Gastrocnemius medialis (tissue), 4 donors: ENCODE measurements at regions not wholly inside any gene's neighbourhood (a gene's known extent, or its start where the extent isn't known, plus 50 kb on each side); places are given as distances from the start of the nearest gene placed in this dataset.

ENCODE experiments used
- ATAC-seq, 2 donors: fragments of 150-250 bp; one replicate each; pipeline ENCODE4 v1.9.1; 2016
- DNase-seq, 2 donors: peaks; one replicate each; pipeline ENCODE4 v3.0.0-alpha.2; 2019
- H3K27ac ChIP-seq, 4 donors: fragments of 200-600 bp; sonication (generic); 1 replicate in 1 of 4; 2 replicates in 3 of 4; pipeline ENCODE4 v1.5.1; 2016 to 2018; ENCODE audit warnings: mild to moderate bottlenecking in 2 of 4, moderate library complexity in 1 of 4
- H3K27me3 ChIP-seq, 3 donors: fragments of 200-600 bp; sonication (generic) in 2 of 3; 1 replicate in 1 of 3; 2 replicates in 2 of 3; pipeline versions ENCODE4 v1.5.1 to v1.6.0; 2016 to 2019; ENCODE audit warnings: mild to moderate bottlenecking in 1 of 3, moderate library complexity in 1 of 3
- H3K36me3 ChIP-seq, 2 donors: fragments of 200-600 bp; sonication (generic) in 1 of 2; one replicate each; pipeline ENCODE4 v1.5.1; 2017 to 2018
- H3K4me1 ChIP-seq, 2 donors: fragments of 200-600 bp; sonication (generic) in 1 of 2; one replicate each; pipeline ENCODE4 v1.5.1; 2016 to 2017; ENCODE audit warnings: mild to moderate bottlenecking in 2 of 2
- H3K4me3 ChIP-seq, 4 donors: fragments of 200-600 bp; sonication (generic) in 3 of 4; 1 replicate in 1 of 4; 2 replicates in 3 of 4; pipeline ENCODE4 v1.5.1; 2016 to 2019; ENCODE audit warnings: mild to moderate bottlenecking in 2 of 4
- H3K9me3 ChIP-seq, 3 donors: fragments of 200-600 bp; sonication (generic) in 2 of 3; 1 replicate in 1 of 3; 2 replicates in 2 of 3; pipeline ENCODE4 v1.5.1; 2016 to 2019
- POLR2A ChIP-seq, 2 donors: fragments of 450-650 bp; IDR thresholded peaks; one replicate each; pipeline ENCODE4 v1.6.1; 2017; ENCODE audit warnings: antibody characterized with exemption in 2 of 2, mild to moderate bottlenecking in 2 of 2, moderate library complexity in 2 of 2
- in situ Hi-C, 4 donors: fragments of 200-750 bp; cut with MboI; loops; one replicate each; pipeline versions ENCODE4 v1.15.0 to v1.8.0; 2017; ENCODE audit warnings: low sequenced_read_pairs in 4 of 4
- intact Hi-C: fragments of 100-400 bp; cut with DNase I; formaldehyde crosslinking; loops from one replicate; pipeline ENCODE4 v1.15.1; 2023; ENCODE audit warnings: low total_unique reads
- TF ChIP-seq, protein P1 (sequence below), 5 experiments: fragments of 450-650 bp in 3 of 5; fragments of 200-600 bp in 2 of 5; sonication (generic) in 2 of 5; IDR thresholded peaks in 4 of 5; conservative IDR thresholded peaks in 1 of 5; 1 replicate in 4 of 5; 2 replicates in 1 of 5; pipeline ENCODE4 v1.5.1; 2016 to 2019; ENCODE audit warnings: antibody characterized with exemption in 5 of 5, mild to moderate bottlenecking in 3 of 5, moderate library complexity in 3 of 5

DNA sequence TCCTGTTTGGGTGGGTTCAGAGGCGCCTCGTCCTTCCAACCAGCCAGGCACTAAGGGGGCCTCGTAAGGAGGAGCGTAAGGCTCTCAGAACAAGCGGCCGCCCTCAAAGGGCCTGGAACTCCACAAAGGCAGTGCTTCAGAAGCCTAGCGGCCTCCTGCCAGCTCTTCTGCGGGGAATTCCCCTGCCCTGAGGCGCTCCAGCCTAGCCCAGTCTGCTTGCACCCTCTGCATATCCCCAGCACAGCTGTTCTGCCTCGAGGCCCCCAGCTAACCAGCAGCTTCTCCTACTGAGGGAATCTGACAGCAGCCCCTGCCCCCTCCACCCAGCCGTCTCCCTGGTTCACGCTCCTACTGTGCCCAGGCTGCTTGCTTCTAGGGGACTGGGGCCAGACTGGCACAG is 265.9 kb downstream of the TFCP2L1 start:
- intact Hi-C loops: no loop called here
- no peak overlapping the region for H3K27ac ChIP-seq
- ATAC-seq: no peak

DNA sequence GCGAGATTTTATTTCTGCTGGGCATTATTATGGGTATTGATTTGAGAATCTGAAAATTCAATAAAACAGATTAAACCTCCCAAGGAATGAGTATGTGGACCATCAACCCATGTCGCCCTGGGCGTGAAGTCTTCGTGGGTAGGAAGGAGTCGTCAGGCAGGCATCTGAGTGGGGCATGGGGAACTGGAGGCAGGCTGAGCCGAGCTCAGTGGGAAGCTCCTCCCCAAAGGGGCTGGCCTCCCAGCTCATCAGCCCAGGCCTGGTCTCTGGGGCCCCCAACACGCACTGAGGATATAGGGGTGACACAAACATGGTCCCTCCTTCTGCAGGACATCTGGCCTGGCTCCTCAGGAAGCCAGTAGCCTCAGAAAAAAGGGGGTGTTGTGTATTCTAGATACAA is 265.2 kb downstream of the TFCP2L1 start:
- in situ Hi-C loops: no loop called here

More for the DNA sequence above, 265.9 kb downstream of the TFCP2L1 start:
- Histone ChIP-seq H3K4me1 (no peaks in the 10 kb centered on the region), H3K9me3 (no peaks in the 10 kb centered on the region), H3K36me3 (no peaks in the 10 kb centered on the region), H3K27me3 (no peaks in the 10 kb centered on the region), H3K4me3 (no peak overlapping the region)
- no peak for DNase-seq
- TF ChIP-seq POLR2A (IDR thresholded peaks at IDR 0.05): no peak
- TF ChIP-seq, protein P1, sequence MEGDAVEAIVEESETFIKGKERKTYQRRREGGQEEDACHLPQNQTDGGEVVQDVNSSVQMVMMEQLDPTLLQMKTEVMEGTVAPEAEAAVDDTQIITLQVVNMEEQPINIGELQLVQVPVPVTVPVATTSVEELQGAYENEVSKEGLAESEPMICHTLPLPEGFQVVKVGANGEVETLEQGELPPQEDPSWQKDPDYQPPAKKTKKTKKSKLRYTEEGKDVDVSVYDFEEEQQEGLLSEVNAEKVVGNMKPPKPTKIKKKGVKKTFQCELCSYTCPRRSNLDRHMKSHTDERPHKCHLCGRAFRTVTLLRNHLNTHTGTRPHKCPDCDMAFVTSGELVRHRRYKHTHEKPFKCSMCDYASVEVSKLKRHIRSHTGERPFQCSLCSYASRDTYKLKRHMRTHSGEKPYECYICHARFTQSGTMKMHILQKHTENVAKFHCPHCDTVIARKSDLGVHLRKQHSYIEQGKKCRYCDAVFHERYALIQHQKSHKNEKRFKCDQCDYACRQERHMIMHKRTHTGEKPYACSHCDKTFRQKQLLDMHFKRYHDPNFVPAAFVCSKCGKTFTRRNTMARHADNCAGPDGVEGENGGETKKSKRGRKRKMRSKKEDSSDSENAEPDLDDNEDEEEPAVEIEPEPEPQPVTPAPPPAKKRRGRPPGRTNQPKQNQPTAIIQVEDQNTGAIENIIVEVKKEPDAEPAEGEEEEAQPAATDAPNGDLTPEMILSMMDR (IDR thresholded peaks at IDR 0.05 in 4 of 5, conservative IDR thresholded peaks at IDR 0.05 in 1 of 5): no peak
- in situ Hi-C loops: no loop called here

DNA sequence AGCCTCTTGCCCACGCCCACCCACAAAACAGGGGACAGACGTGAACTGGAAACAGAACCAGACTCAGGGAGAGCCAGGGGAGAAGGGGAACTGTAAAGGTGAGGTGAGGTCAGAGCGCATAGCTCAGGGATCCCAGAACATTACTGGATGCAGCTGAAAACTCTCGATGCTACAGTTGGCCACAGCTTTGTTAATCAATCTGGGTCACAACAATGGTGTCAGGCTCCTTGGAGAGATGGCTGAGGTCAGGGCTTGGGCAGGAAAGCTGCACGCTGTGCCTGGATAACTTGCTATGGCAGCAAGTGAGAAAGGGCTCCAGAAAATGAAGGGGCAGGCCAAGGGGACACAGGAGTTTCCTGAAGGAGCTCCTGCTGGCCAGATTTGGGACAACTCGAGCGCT is 263.3 kb downstream of the TFCP2L1 start:
- H3K27ac ChIP-seq: no peak overlapping the region
- H3K36me3 ChIP-seq: no peaks in the 10 kb centered on the region
- no peak for TF ChIP-seq POLR2A (IDR thresholded peaks at IDR 0.05)
- TF ChIP-seq, protein P1 (IDR thresholded peaks at IDR 0.05 in 4 of 5, conservative IDR thresholded peaks at IDR 0.05 in 1 of 5): no peak
- ATAC-seq (no peak), DNase-seq (no peak)
- H3K4me3 ChIP-seq: no peak overlapping the region
- no peaks in the 10 kb centered on the region for H3K9me3 ChIP-seq
- intact Hi-C loops (no loop called here), in situ Hi-C loops (no loop called here)
- no peaks in the 10 kb centered on the region for H3K27me3 ChIP-seq
- H3K4me1 ChIP-seq: no peaks in the 10 kb centered on the region

More for the DNA sequence above, 265.2 kb downstream of the TFCP2L1 start:
- Histone ChIP-seq H3K36me3 (no peaks in the 10 kb centered on the region), H3K9me3 (no peaks in the 10 kb centered on the region), H3K27me3 (no peaks in the 10 kb centered on the region), H3K27ac (no peak overlapping the region), H3K4me1 (no peaks in the 10 kb centered on the region), H3K4me3 (no peak overlapping the region)
- no peak for TF ChIP-seq POLR2A (IDR thresholded peaks at IDR 0.05)
- TF ChIP-seq, protein P1 (IDR thresholded peaks at IDR 0.05 in 4 of 5, conservative IDR thresholded peaks at IDR 0.05 in 1 of 5): no peak
- ATAC-seq (no peak), DNase-seq (no peak)
- intact Hi-C loops: no loop called here

GRCh38 chr2:121028577-121028976 is 256.4 kb downstream of the TFCP2L1 start:
- in situ Hi-C loops: no loop called here

More at GRCh38 chr2:121028577-121028976, 256.4 kb downstream of the TFCP2L1 start:
- Histone ChIP-seq H3K4me3 (no peak overlapping the region), H3K4me1 (no peaks in the 10 kb centered on the region), H3K27ac (no peak overlapping the region), H3K9me3 (no peaks in the 10 kb centered on the region), H3K36me3 (no peaks in the 10 kb centered on the region), H3K27me3 (no peaks in the 10 kb centered on the region)
- DNase-seq (no peak), ATAC-seq (no peak)
- TF ChIP-seq POLR2A (IDR thresholded peaks at IDR 0.05): no peak
- TF ChIP-seq, protein P1 (IDR thresholded peaks at IDR 0.05 in 4 of 5, conservative IDR thresholded peaks at IDR 0.05 in 1 of 5): no peak
- intact Hi-C loops: no loop called here
